ENCODE measurements at regions not wholly inside any gene's neighbourhood (a gene's known extent, or its start where the extent isn't known, plus 50 kb on each side); places are given as distances from the start of the nearest gene placed in this dataset.

- DNase-seq (ENCODE audit: low spot score in 2 of 2), result no peak
- intact Hi-C loops (cut with DNase I; ENCODE audit: low total_unique reads), result no loop called here
- no peak overlapping the region for H3K4me3 ChIP-seq (ENCODE audit: low read depth, poor library complexity, severe bottlenecking)
- 77 to 100% methylated on average over 1 of the region's 1 CpG for WGBS, 2 donors
- TF ChIP-seq CTCF (IDR thresholded peaks at IDR 0.05), result no peak
- no peak for TF ChIP-seq POLR2A (IDR thresholded peaks at IDR 0.05)
Observed at GRCh38 chr1:115214098-115214497, 124.0 kb downstream of the NGF start.

- intact Hi-C loops (cut with DNase I; ENCODE audit: low total_unique reads), result no loop called here
- 83 to 90% methylated on average over 3 of the region's 3 CpGs for WGBS, 2 donors
Observed at GRCh38 chr1:115213130-115213529, 123.8 kb upstream of the TSPAN2 start.

GRCh38 chr1:115211071-115211745 lies 121.9 kb upstream of the TSPAN2 start:
- DNase-seq (ENCODE audit: low spot score in 2 of 2), result no peak
- no peak overlapping the region for H3K4me3 ChIP-seq (ENCODE audit: low read depth, poor library complexity, severe bottlenecking)
- no peak for TF ChIP-seq POLR2A (IDR thresholded peaks at IDR 0.05)
- no peak for TF ChIP-seq CTCF (IDR thresholded peaks at IDR 0.05)
- intact Hi-C loops (cut with DNase I; ENCODE audit: low total_unique reads), result no loop called here
- 81 to 85% methylated on average over 3 of the region's 3 CpGs for WGBS, 2 donors

More at GRCh38 chr1:115213130-115213529, 123.8 kb upstream of the TSPAN2 start:
- DNase-seq (ENCODE audit: low spot score in 2 of 2), result no peak
- TF ChIP-seq CTCF (IDR thresholded peaks at IDR 0.05) (no peak), POLR2A (IDR thresholded peaks at IDR 0.05) (no peak)
- H3K4me3 ChIP-seq (ENCODE audit: low read depth, poor library complexity, severe bottlenecking), result no peak overlapping the region

- no peak overlapping the region for H3K4me3 ChIP-seq (ENCODE audit: low read depth, poor library complexity, severe bottlenecking)
- 52 to 54% methylated on average over 4 of the region's 4 CpGs for WGBS, 2 donors
- intact Hi-C loops (cut with DNase I; ENCODE audit: low total_unique reads), result no loop called here
- no peak for TF ChIP-seq CTCF (IDR thresholded peaks at IDR 0.05)
- TF ChIP-seq POLR2A (IDR thresholded peaks at IDR 0.05), result no peak
- no peak for DNase-seq (ENCODE audit: low spot score in 2 of 2)
Observed at GRCh38 chr1:115210302-115210711, 121.0 kb upstream of the TSPAN2 start.

- intact Hi-C loops (cut with DNase I; ENCODE audit: low total_unique reads), result no loop called here
- no peak overlapping the region for H3K4me3 ChIP-seq (ENCODE audit: low read depth, poor library complexity, severe bottlenecking)
- 83 to 88% methylated on average over 1 of the region's 1 CpG for WGBS, 2 donors
- no peak for TF ChIP-seq CTCF (IDR thresholded peaks at IDR 0.05)
- no peak for TF ChIP-seq POLR2A (IDR thresholded peaks at IDR 0.05)
- DNase-seq (ENCODE audit: low spot score in 2 of 2), result no peak
Observed at GRCh38 chr1:115204513-115204912, 115.2 kb upstream of the TSPAN2 start.

- no peak for DNase-seq (ENCODE audit: low spot score in 2 of 2)
- WGBS, 2 donors, result 91 to 98% methylated on average over 1 of the region's 1 CpG
- intact Hi-C loops (cut with DNase I; ENCODE audit: low total_unique reads), result no loop called here
- no peak overlapping the region for H3K4me3 ChIP-seq (ENCODE audit: low read depth, poor library complexity, severe bottlenecking)
- TF ChIP-seq CTCF (IDR thresholded peaks at IDR 0.05) (no peak), POLR2A (IDR thresholded peaks at IDR 0.05) (no peak)
Observed at GRCh38 chr1:115203287-115203686, 114.0 kb upstream of the TSPAN2 start.

Measured in lower leg skin (tissue), 4 donors.